HEK293 (cell line): ENCODE measurements at regions not wholly inside any gene's neighbourhood (a gene's known extent, or its start where the extent isn't known, plus 50 kb on each side); places are given as distances from the start of the nearest gene placed in this dataset.

ENCODE experiments used
- CTCF ChIA-PET: fragments of 350-600 bp; formaldehyde crosslinking; extraction: SDS; loops from one replicate; lab custom pipeline; 2021; ENCODE audit warnings: antibody characterized with exemption; lab: Yijun Ruan, JAX
- POLR2A ChIA-PET: fragments of 300-600 bp; formaldehyde crosslinking; extraction: SDS; loops from one replicate; lab custom pipeline; 2020; ENCODE audit warnings: antibody characterized with exemption, inconsistent platforms; lab: Yijun Ruan, JAX
- H3K27ac ChIP-seq: fragments of 200-500 bp; sonication (Bioruptor generic); 2 replicates; pipeline ENCODE4 v1.5.1; 2014; ENCODE audit warnings: low read depth, low read length, control low read depth, inconsistent platforms; ENCODE audit errors: extremely low read depth
- H3K36me3 ChIP-seq, 2 experiments: fragments of 200-500 bp in 1 of 2; sonication (Bioruptor generic) in 1 of 2; 1 replicate in 1 of 2; 2 replicates in 1 of 2; pipeline ENCODE4 v1.5.1; 2014 to 2017; ENCODE audit warnings: inconsistent platforms in 2 of 2, low read length in 2 of 2; ENCODE audit not compliant: control insufficient read depth in 2 of 2, insufficient read depth in 1 of 2
- H3K4me1 ChIP-seq: fragments of 200-500 bp; sonication (Bioruptor generic); 2 replicates; pipeline ENCODE4 v1.5.1; 2014; ENCODE audit warnings: mild to moderate bottlenecking, low read length, inconsistent platforms; ENCODE audit not compliant: control insufficient read depth, insufficient read depth
- H3K4me3 ChIP-seq: 2 replicates; pipeline ENCODE4 v1.5.1; 2011; ENCODE audit warnings: low read depth, mild to moderate bottlenecking, control low read depth, low read length, moderate library complexity
- H3K9me3 ChIP-seq: fragments of 200-500 bp; sonication (Bioruptor generic); 2 replicates; pipeline ENCODE4 v1.5.1; 2014; ENCODE audit warnings: low read depth, low read length, inconsistent platforms; ENCODE audit not compliant: control insufficient read depth, insufficient read depth
- FEZF1 ChIP-seq: fragments of 450-650 bp; formaldehyde crosslinking; IDR thresholded peaks from 2 replicates; pipeline ENCODE4 v1.5.1; 2016; ENCODE audit warnings: missing biosample characterization, missing genetic modification characterization
- HOXC10 ChIP-seq: sonication (generic); formaldehyde crosslinking; IDR thresholded peaks from 2 replicates; pipeline ENCODE4 v1.8.1; 2023; ENCODE audit warnings: mild to moderate bottlenecking, missing genetic modification reagents
- KLF10 ChIP-seq: fragments of 450-650 bp; IDR thresholded peaks from 2 replicates; pipeline ENCODE4 v1.5.1; 2018; ENCODE audit warnings: missing biosample characterization, mild to moderate bottlenecking, missing genetic modification characterization
- SCRT1 ChIP-seq: fragments of 450-650 bp; formaldehyde crosslinking; IDR thresholded peaks from 2 replicates; pipeline ENCODE4 v1.5.1; 2016; ENCODE audit warnings: missing biosample characterization, missing genetic modification characterization, borderline replicate concordance
- SETDB1 ChIP-seq: IDR thresholded peaks from one replicate; pipeline ENCODE4 v1.6.1; 2017; ENCODE audit warnings: mild to moderate bottlenecking, low read length, moderate library complexity, mixed read lengths; ENCODE audit not compliant: insufficient read length
- TRIM28 ChIP-seq: IDR thresholded peaks from 2 replicates; pipeline ENCODE4 v1.6.1; 2011; ENCODE audit warnings: low read length, control low read depth, borderline replicate concordance
- ZBTB11 ChIP-seq: fragments of 450-650 bp; formaldehyde crosslinking; conservative IDR thresholded peaks from 2 replicates; pipeline ENCODE4 v1.5.1; 2016; ENCODE audit warnings: low read depth, missing biosample characterization, missing genetic modification characterization
- ZBTB7A ChIP-seq: fragments of 450-650 bp; formaldehyde crosslinking; IDR thresholded peaks from 2 replicates; pipeline ENCODE4 v1.5.1; 2016; ENCODE audit warnings: low read depth, missing biosample characterization, missing genetic modification characterization
- ZNF148 ChIP-seq: fragments of 450-650 bp; formaldehyde crosslinking; IDR thresholded peaks from 2 replicates; pipeline ENCODE4 v1.5.0; 2017; ENCODE audit warnings: missing biosample characterization, missing genetic modification characterization, borderline replicate concordance
- ZNF175 ChIP-seq: fragments of 450-650 bp; formaldehyde crosslinking; IDR thresholded peaks from 2 replicates; pipeline ENCODE4 v1.5.1; 2016; ENCODE audit warnings: missing biosample characterization, missing genetic modification characterization
- ZNF221 ChIP-seq: fragments of 450-650 bp; formaldehyde crosslinking; IDR thresholded peaks from 2 replicates; pipeline ENCODE4 v1.5.1; 2017; ENCODE audit warnings: missing biosample characterization, missing genetic modification characterization, borderline replicate concordance
- ZNF366 ChIP-seq: fragments of 450-650 bp; formaldehyde crosslinking; conservative IDR thresholded peaks from 2 replicates; pipeline ENCODE4 v1.5.1; 2016; ENCODE audit warnings: missing biosample characterization, missing genetic modification characterization
- ZNF48 ChIP-seq: fragments of 450-650 bp; formaldehyde crosslinking; IDR thresholded peaks from 2 replicates; pipeline ENCODE4 v1.5.1; 2016; ENCODE audit warnings: missing biosample characterization, missing genetic modification characterization
- ZNF549 ChIP-seq: fragments of 450-650 bp; IDR thresholded peaks from 2 replicates; pipeline ENCODE4 v1.5.1; 2018; ENCODE audit warnings: missing biosample characterization, missing genetic modification characterization, mild to moderate bottlenecking, inconsistent platforms, moderate library complexity
- ZNF626 ChIP-seq: fragments of 450-650 bp; sonication (Bioruptor Pico); formaldehyde crosslinking; IDR thresholded peaks from 2 replicates; pipeline ENCODE4 v1.5.1; 2018; ENCODE audit warnings: missing biosample characterization, missing genetic modification characterization, inconsistent platforms
- ZNF658 ChIP-seq: fragments of 450-650 bp; formaldehyde crosslinking; IDR thresholded peaks from 2 replicates; pipeline ENCODE4; 2016; ENCODE audit warnings: missing biosample characterization, missing genetic modification characterization
- ZNF785 ChIP-seq: fragments of 450-650 bp; formaldehyde crosslinking; IDR thresholded peaks from 2 replicates; pipeline ENCODE4 v1.5.1; 2016; ENCODE audit warnings: missing biosample characterization, missing genetic modification characterization
- ZNF830 ChIP-seq: fragments of 450-650 bp; IDR thresholded peaks from 2 replicates; pipeline ENCODE4 v1.5.0; 2018; ENCODE audit warnings: missing biosample characterization, missing genetic modification characterization, low read depth, mild to moderate bottlenecking, moderate library complexity
- ZSCAN30 ChIP-seq: fragments of 450-650 bp; IDR thresholded peaks from 2 replicates; pipeline ENCODE4 v1.5.1; 2018; ENCODE audit warnings: missing biosample characterization, mild to moderate bottlenecking, missing genetic modification characterization, moderate library complexity
- TF ChIP-seq, protein P1 (sequence below): fragments of 450-650 bp; formaldehyde crosslinking; IDR thresholded peaks from 2 replicates; pipeline ENCODE4 v1.5.1; 2016; ENCODE audit warnings: missing biosample characterization, missing genetic modification characterization
- TF ChIP-seq, protein P2 (sequence below): fragments of 450-650 bp; formaldehyde crosslinking; IDR thresholded peaks from 2 replicates; pipeline ENCODE4 v1.5.1; 2016; ENCODE audit warnings: missing biosample characterization, missing genetic modification characterization

DNA sequence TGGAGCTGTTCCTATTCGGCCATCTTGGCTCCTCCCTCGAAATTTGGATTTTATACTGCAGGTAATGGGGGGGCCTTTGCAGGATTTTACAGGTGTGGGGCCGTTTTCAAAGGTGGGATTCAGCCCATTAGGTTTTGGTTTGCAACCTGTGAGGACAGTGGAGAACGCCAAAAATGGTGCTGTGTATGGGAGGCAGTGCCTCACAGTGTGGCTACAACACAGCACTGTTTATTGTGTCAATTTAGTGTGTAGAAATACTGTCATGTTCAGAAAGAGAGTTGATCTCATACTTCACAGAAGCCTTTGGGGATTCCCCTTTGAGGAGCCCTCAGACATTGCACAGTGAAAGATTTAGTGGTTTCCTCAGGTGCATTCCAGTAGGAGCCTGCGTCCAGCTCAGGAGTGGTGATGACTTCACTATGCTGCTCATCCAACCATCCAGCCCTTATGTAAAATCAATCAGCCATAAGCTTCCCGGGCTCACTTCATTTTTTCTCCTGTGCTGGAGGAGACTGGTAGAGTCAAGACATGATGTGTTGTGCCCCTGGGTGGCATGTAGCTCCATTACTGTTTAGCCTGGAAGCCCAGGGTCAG is 92.7 kb upstream of the PRMT8 start:
- no peak overlapping the region for H3K4me3 ChIP-seq
- ChIA-PET POLR2A (no interaction called here), CTCF (interaction anchor here (0.6 to 1.4 kb wide), 4 partner anchors 60 to 381 kb away, joined by 3 read pairs; no protein-coding TSS in a partner anchor)
- H3K36me3 ChIP-seq = no peaks in the 10 kb centered on the region
- H3K4me1 ChIP-seq = no peaks in the 10 kb centered on the region
- H3K27ac ChIP-seq = no peak overlapping the region
- no peak for TF ChIP-seq ZNF549 (tag by site-specific recombination)
- no peaks in the 10 kb centered on the region for H3K9me3 ChIP-seq

- Histone ChIP-seq H3K27ac (no peak overlapping the region), H3K9me3 (no peaks in the 10 kb centered on the region), H3K4me3 (no peak overlapping the region), H3K36me3 (no peaks in the 10 kb centered on the region), H3K4me1 (no peaks in the 10 kb centered on the region)
- TF ChIP-seq ZNF175 (no peak), ZSCAN30 (tag by site-specific recombination) (no peak), ZNF658 (tag by site-specific recombination) (no peak), ZNF48 (tag by site-specific recombination) (no peak), SETDB1 (peak; percentile 91), ZNF549 (tag by site-specific recombination) (no peak), ZBTB7A (tag by site-specific recombination) (no peak), ZNF366 (tag by site-specific recombination) (no peak), ZNF785 (tag by site-specific recombination) (no peak), ZNF626 (tag by site-specific recombination) (no peak), ZNF148 (tag by site-specific recombination) (no peak), KLF10 (tag by site-specific recombination) (no peak), SCRT1 (tag by site-specific recombination) (no peak), FEZF1 (tag by site-specific recombination) (no peak), ZNF830 (tag by site-specific recombination) (no peak), HOXC10 (no peak), ZNF221 (tag by site-specific recombination) (no peak), TRIM28 (peak; percentile 54; the same call in 1 of the 2 replicates), ZBTB11 (no peak)
- TF ChIP-seq, protein P1, sequence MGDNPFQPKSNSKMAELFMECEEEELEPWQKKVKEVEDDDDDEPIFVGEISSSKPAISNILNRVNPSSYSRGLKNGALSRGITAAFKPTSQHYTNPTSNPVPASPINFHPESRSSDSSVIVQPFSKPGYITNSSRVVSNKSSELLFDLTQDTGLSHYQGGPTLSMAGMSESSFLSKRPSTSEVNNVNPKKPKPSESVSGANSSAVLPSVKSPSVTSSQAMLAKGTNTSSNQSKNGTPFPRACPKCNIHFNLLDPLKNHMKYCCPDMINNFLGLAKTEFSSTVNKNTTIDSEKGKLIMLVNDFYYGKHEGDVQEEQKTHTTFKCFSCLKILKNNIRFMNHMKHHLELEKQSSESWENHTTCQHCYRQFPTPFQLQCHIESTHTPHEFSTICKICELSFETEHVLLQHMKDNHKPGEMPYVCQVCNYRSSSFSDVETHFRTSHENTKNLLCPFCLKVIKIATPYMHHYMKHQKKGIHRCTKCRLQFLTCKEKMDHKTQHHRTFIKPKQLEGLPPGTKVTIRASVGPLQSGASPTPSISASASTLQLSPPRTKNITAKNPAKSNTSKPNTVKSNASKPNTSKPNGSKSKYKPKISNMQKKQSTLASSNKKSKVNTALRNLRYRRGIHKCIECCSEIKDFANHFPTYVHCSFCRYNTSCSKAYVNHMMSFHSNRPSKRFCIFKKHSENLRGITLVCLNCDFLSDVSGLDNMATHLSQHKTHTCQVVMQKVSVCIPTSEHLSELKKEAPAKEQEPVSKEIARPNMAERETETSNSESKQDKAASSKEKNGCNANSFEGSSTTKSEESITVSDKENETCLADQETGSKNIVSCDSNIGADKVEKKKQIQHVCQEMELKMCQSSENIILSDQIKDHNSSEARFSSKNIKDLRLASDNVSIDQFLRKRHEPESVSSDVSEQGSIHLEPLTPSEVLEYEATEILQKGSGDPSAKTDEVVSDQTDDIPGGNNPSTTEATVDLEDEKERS (tag by site-specific recombination) = 0 out of 2 replicates have a peak, but pooled peaks have one; percentile 43
- TF ChIP-seq, protein P2, sequence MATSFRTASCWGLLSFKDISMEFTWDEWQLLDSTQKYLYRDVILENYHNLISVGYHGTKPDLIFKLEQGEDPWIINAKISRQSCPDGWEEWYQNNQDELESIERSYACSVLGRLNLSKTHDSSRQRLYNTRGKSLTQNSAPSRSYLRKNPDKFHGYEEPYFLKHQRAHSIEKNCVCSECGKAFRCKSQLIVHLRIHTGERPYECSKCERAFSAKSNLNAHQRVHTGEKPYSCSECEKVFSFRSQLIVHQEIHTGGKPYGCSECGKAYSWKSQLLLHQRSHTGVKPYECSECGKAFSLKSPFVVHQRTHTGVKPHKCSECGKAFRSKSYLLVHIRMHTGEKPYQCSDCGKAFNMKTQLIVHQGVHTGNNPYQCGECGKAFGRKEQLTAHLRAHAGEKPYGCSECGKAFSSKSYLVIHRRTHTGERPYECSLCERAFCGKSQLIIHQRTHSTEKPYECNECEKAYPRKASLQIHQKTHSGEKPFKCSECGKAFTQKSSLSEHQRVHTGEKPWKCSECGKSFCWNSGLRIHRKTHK = peak; percentile 13; the same call in 1 of the 2 replicates
- ChIA-PET POLR2A (no interaction called here), CTCF (no interaction called here)
Measured at GRCh38 chr12:3405821-3406220, 85.2 kb upstream of the PRMT8 start.
